ENCODE measurements at regions not wholly inside any gene's neighbourhood (a gene's known extent, or its start where the extent isn't known, plus 50 kb on each side); places are given as distances from the start of the nearest gene placed in this dataset.

DNA sequence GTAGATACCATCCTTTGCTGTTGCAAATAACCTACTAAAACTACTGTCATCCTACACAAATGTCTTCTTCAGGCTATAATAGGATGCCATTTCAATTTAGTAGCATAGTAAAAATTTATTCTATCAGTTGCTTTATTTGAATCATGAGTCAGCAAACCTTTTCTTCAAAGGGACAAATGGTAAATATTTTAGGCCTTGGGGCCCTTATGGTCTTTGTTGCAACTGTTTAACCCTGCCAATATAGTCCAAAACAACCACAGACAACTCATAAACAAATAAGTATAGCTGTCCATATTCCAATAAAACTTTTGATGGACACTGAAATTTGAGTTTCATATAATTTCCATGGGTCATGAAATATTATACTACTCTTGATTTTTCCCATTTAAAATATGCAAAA lies 54.0 kb upstream of the CCBE1 start:
- DNase-seq = no peak

DNA sequence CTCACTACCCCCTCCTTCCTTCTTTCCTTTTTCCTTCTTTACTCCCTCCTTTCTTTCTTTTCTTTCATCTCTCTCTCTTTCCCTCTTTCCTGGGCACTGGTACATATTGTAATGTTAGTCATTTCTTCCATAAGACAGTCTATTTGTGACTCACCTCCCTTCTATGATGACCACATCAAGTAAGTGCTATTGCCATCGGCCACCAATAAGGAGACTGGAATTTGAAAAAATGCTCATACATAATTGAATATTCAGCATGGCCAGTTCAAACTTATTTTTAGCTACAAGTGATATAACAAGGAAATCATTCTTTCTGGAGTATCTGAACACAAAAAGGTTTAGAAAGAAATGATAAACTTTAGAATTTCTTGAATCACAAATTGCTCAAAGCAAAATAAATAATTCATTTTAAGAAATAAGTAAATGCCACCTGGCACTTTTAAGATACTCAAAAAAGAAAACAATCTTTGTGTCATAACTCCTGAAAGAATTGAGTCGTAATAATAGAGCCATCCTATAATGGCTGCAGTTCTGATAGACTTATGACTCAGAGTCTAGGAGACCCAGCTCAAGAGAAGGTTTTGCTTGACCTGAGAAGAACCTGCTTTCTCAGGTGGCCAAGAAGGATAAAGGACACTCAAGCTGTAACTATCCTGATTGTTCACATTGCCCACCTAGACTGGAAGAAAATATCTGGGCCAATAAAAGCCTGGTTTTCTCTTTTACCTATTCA lies 51.6 kb upstream of the CCBE1 start:
- no peak for DNase-seq
